ENCODE measurements at regions not wholly inside any gene's neighbourhood (a gene's known extent, or its start where the extent isn't known, plus 50 kb on each side); places are given as distances from the start of the nearest gene placed in this dataset.

- TF ChIP-seq CTCF (IDR thresholded peaks at IDR 0.05): no peak
- H3K36me3 Mint-ChIP-seq (ENCODE audit: unreplicated experiment): no peaks in the 10 kb centered on the region
- peaks cover 19% of the 10 kb centered on the region for H3K4me1 Mint-ChIP-seq (ENCODE audit: unreplicated experiment)
- H3K4me3 Mint-ChIP-seq (ENCODE audit: unreplicated experiment): no peak overlapping the region
- DNase-seq (ENCODE audit: extremely low spot score, unreplicated experiment): no peak
- H3K27me3 Mint-ChIP-seq (ENCODE audit: unreplicated experiment): no peaks in the 10 kb centered on the region
- peaks cover under 1% of the 10 kb centered on the region for H3K9me3 Mint-ChIP-seq (ENCODE audit: unreplicated experiment)
- no peak overlapping the region for H3K27ac Mint-ChIP-seq (ENCODE audit: unreplicated experiment)
Measured at GRCh38 chr7:46033592-46033991, 112.5 kb upstream of the IGFBP3 start.

- Mint-ChIP-seq H3K27me3 (ENCODE audit: unreplicated experiment) (no peaks in the 10 kb centered on the region), H3K9me3 (ENCODE audit: unreplicated experiment) (peaks cover 4% of the 10 kb centered on the region), H3K27ac (ENCODE audit: unreplicated experiment) (no peak overlapping the region), H3K36me3 (ENCODE audit: unreplicated experiment) (no peaks in the 10 kb centered on the region), H3K4me1 (ENCODE audit: unreplicated experiment) (peaks cover 19% of the 10 kb centered on the region), H3K4me3 (ENCODE audit: unreplicated experiment) (no peak overlapping the region)
- TF ChIP-seq CTCF (IDR thresholded peaks at IDR 0.05): no peak
- DNase-seq (ENCODE audit: extremely low spot score, unreplicated experiment): no peak
Measured at GRCh38 chr7:46032942-46033341, 111.9 kb upstream of the IGFBP3 start.

- no peak overlapping the region for H3K4me3 Mint-ChIP-seq (ENCODE audit: unreplicated experiment)
- no peak overlapping the region for H3K27ac Mint-ChIP-seq (ENCODE audit: unreplicated experiment)
- no peaks in the 10 kb centered on the region for H3K27me3 Mint-ChIP-seq (ENCODE audit: unreplicated experiment)
- H3K4me1 Mint-ChIP-seq (ENCODE audit: unreplicated experiment): peaks cover 19% of the 10 kb centered on the region
- no peaks in the 10 kb centered on the region for H3K36me3 Mint-ChIP-seq (ENCODE audit: unreplicated experiment)
- TF ChIP-seq CTCF (IDR thresholded peaks at IDR 0.05): no peak
- no peak for DNase-seq (ENCODE audit: extremely low spot score, unreplicated experiment)
- peaks cover 4% of the 10 kb centered on the region for H3K9me3 Mint-ChIP-seq (ENCODE audit: unreplicated experiment)
Measured at GRCh38 chr7:46032353-46032752, 111.3 kb upstream of the IGFBP3 start.

- Mint-ChIP-seq H3K27ac (ENCODE audit: unreplicated experiment) (no peak overlapping the region), H3K9me3 (ENCODE audit: unreplicated experiment) (peaks cover 4% of the 10 kb centered on the region), H3K4me1 (ENCODE audit: unreplicated experiment) (peaks cover 15% of the 10 kb centered on the region), H3K36me3 (ENCODE audit: unreplicated experiment) (no peaks in the 10 kb centered on the region), H3K27me3 (ENCODE audit: unreplicated experiment) (no peaks in the 10 kb centered on the region), H3K4me3 (ENCODE audit: unreplicated experiment) (no peak overlapping the region)
- no peak for TF ChIP-seq CTCF (IDR thresholded peaks at IDR 0.05)
- no peak for DNase-seq (ENCODE audit: extremely low spot score, unreplicated experiment)
Measured at GRCh38 chr7:46029111-46029704, 108.1 kb upstream of the IGFBP3 start.

GRCh38 chr7:46028246-46028645, 107.2 kb upstream of the IGFBP3 start:
- H3K27ac Mint-ChIP-seq (ENCODE audit: unreplicated experiment): no peak overlapping the region
- H3K4me1 Mint-ChIP-seq (ENCODE audit: unreplicated experiment): peaks cover 9% of the 10 kb centered on the region
- H3K9me3 Mint-ChIP-seq (ENCODE audit: unreplicated experiment): peaks cover 4% of the 10 kb centered on the region
- no peak for DNase-seq (ENCODE audit: extremely low spot score, unreplicated experiment)
- no peaks in the 10 kb centered on the region for H3K27me3 Mint-ChIP-seq (ENCODE audit: unreplicated experiment)
- TF ChIP-seq CTCF (IDR thresholded peaks at IDR 0.05): no peak
- H3K36me3 Mint-ChIP-seq (ENCODE audit: unreplicated experiment): no peaks in the 10 kb centered on the region
- no peak overlapping the region for H3K4me3 Mint-ChIP-seq (ENCODE audit: unreplicated experiment)
